Liver (tissue), 2 donors: ENCODE measurements at regions not wholly inside any gene's neighbourhood (a gene's known extent, or its start where the extent isn't known, plus 50 kb on each side); places are given as distances from the start of the nearest gene placed in this dataset.
"Not testable (repeated sequence)": the region's sequence is repeated elsewhere in the genome, so short reads cannot be mapped to it uniquely, and the experiment has no call there.

Experiments used
- CTCF ChIP-seq: fragments of 150-350 bp; IDR thresholded peaks from 2 replicates; pipeline ENCODE4 v1.5.1; 2017; ENCODE audit warnings: improper control_type of control experiment, low read depth, low read length; ENCODE audit not compliant: missing input control
- REST ChIP-seq: IDR thresholded peaks from 2 replicates; pipeline ENCODE4 v1.6.1; 2016; ENCODE audit warnings: antibody characterized with exemption, mild to moderate bottlenecking
- donor health status: healthy.

- TF ChIP-seq REST, CTCF: not testable (repeated sequence)
Measured at GRCh38 chr2:163026136-163026775, 187.7 kb upstream of the KCNH7 start.
